Nephron progenitor cell (in vitro differentiated cells): ENCODE measurements at regions not wholly inside any gene's neighbourhood (a gene's known extent, or its start where the extent isn't known, plus 50 kb on each side); places are given as distances from the start of the nearest gene placed in this dataset.

Experiments used
- DNase-seq: peaks from one replicate; pipeline ENCODE4 v3.0.0; 2021
- H3K27ac Mint-ChIP-seq: 2 replicates; pipeline ENCODE4 v1.8.0; 2021; ENCODE audit warnings: mild to moderate bottlenecking, moderate library complexity, mixed read lengths
- H3K27me3 Mint-ChIP-seq: 2 replicates; pipeline ENCODE4 v1.8.0; 2021; ENCODE audit warnings: mild to moderate bottlenecking, low read depth, mixed read lengths; ENCODE audit not compliant: poor library complexity
- H3K36me3 Mint-ChIP-seq: 2 replicates; pipeline ENCODE4 v1.8.0; 2021; ENCODE audit warnings: low read depth, mixed read lengths
- H3K4me1 Mint-ChIP-seq: 2 replicates; pipeline ENCODE4 v1.8.0; 2021; ENCODE audit warnings: mixed read lengths
- H3K4me3 Mint-ChIP-seq: 2 replicates; pipeline ENCODE4 v1.8.0; 2021; ENCODE audit warnings: mild to moderate bottlenecking, moderate library complexity, mixed read lengths
- H3K9me3 Mint-ChIP-seq: 2 replicates; pipeline ENCODE4 v1.8.0; 2021; ENCODE audit warnings: mild to moderate bottlenecking, moderate library complexity, mixed read lengths
- TF ChIP-seq, protein P1 (sequence below): fragments of 200-600 bp; sonication (generic); IDR thresholded peaks from 2 replicates; pipeline ENCODE4 v1.5.0; 2021; ENCODE audit warnings: antibody characterized with exemption

- H3K4me1 Mint-ChIP-seq: peaks cover 21% of the 10 kb centered on the region
- H3K4me3 Mint-ChIP-seq: no peak overlapping the region
- peaks cover 6% of the 10 kb centered on the region for H3K27me3 Mint-ChIP-seq
- H3K36me3 Mint-ChIP-seq: no peaks in the 10 kb centered on the region
- H3K27ac Mint-ChIP-seq: peak overlapping the region; percentile 48
- TF ChIP-seq, protein P1, sequence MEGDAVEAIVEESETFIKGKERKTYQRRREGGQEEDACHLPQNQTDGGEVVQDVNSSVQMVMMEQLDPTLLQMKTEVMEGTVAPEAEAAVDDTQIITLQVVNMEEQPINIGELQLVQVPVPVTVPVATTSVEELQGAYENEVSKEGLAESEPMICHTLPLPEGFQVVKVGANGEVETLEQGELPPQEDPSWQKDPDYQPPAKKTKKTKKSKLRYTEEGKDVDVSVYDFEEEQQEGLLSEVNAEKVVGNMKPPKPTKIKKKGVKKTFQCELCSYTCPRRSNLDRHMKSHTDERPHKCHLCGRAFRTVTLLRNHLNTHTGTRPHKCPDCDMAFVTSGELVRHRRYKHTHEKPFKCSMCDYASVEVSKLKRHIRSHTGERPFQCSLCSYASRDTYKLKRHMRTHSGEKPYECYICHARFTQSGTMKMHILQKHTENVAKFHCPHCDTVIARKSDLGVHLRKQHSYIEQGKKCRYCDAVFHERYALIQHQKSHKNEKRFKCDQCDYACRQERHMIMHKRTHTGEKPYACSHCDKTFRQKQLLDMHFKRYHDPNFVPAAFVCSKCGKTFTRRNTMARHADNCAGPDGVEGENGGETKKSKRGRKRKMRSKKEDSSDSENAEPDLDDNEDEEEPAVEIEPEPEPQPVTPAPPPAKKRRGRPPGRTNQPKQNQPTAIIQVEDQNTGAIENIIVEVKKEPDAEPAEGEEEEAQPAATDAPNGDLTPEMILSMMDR: no peak
- DNase-seq: no peak
- peaks cover 2% of the 10 kb centered on the region for H3K9me3 Mint-ChIP-seq
These were observed 269.3 kb upstream of the ID2 start for GRCh38 chr2:8412586-8412985.

- DNase-seq: no peak
- H3K4me1 Mint-ChIP-seq: peaks cover 19% of the 10 kb centered on the region
- no peaks in the 10 kb centered on the region for H3K9me3 Mint-ChIP-seq
- peaks cover 3% of the 10 kb centered on the region for H3K27me3 Mint-ChIP-seq
- no peak overlapping the region for H3K4me3 Mint-ChIP-seq
- TF ChIP-seq, protein P1: no peak
- no peaks in the 10 kb centered on the region for H3K36me3 Mint-ChIP-seq
- H3K27ac Mint-ChIP-seq: no peak overlapping the region
These were observed 268.2 kb upstream of the ID2 start for GRCh38 chr2:8413589-8414135.

GRCh38 chr2:8414946-8415879 lies 266.6 kb upstream of the ID2 start:
- DNase-seq: no peak
- Mint-ChIP-seq H3K27me3 (peaks cover 9% of the 10 kb centered on the region), H3K27ac (no peak overlapping the region), H3K4me1 (peaks cover 25% of the 10 kb centered on the region), H3K36me3 (no peaks in the 10 kb centered on the region), H3K9me3 (no peaks in the 10 kb centered on the region), H3K4me3 (no peak overlapping the region)
- TF ChIP-seq, protein P1: no peak

DNA sequence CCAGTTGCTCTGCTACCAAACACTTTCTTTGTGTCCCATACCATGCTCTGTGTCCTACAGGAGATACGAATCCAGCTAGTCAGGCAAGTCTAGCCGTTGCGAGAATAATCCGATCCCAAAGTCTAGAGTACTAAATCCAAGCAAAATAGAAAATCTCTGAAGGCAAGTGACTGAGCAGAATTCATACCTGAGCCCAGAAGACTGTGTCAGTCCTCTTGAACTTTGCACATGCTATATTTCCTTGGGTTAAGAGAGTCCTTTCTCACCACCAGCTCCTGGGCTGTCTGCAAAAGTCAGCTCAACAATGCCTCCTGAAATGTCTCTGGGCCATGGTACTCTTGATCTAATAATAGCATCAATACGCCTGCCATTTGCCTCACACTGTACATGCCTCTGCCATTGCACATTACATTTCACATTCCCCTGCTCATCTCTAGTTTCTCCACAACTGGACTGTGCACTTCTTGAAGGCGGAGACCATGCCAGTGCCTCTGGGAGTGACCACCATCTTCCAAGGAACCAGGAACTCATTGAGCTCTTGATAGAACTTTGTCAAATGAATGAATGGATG lies 265.8 kb upstream of the ID2 start:
- Mint-ChIP-seq H3K27ac (no peak overlapping the region), H3K36me3 (no peaks in the 10 kb centered on the region), H3K27me3 (peaks cover 9% of the 10 kb centered on the region), H3K9me3 (no peaks in the 10 kb centered on the region), H3K4me1 (peaks cover 31% of the 10 kb centered on the region), H3K4me3 (no peak overlapping the region)
- DNase-seq: no peak
- TF ChIP-seq, protein P1: no peak

GRCh38 chr2:8416849-8417832 lies 264.7 kb upstream of the ID2 start:
- peaks cover 28% of the 10 kb centered on the region for H3K4me1 Mint-ChIP-seq

More at GRCh38 chr2:8416849-8417832, 264.7 kb upstream of the ID2 start:
- no peak for DNase-seq
- Mint-ChIP-seq H3K9me3 (peaks cover 3% of the 10 kb centered on the region), H3K36me3 (no peaks in the 10 kb centered on the region), H3K4me3 (no peak overlapping the region), H3K27me3 (peaks cover 9% of the 10 kb centered on the region), H3K27ac (no peak overlapping the region)
- TF ChIP-seq, protein P1: no peak
